Breast epithelium (tissue), 3 donors: ENCODE measurements at regions not wholly inside any gene's neighbourhood (a gene's known extent, or its start where the extent isn't known, plus 50 kb on each side); places are given as distances from the start of the nearest gene placed in this dataset.

ENCODE experiments used
- CTCF ChIP-seq, 3 donors: fragments of 450-650 bp; IDR thresholded peaks; one replicate each; pipeline ENCODE4 v1.5.1; 2016 to 2017; ENCODE audit warnings: antibody characterized with exemption in 3 of 3, mild to moderate bottlenecking in 3 of 3, moderate library complexity in 3 of 3
- POLR2A ChIP-seq: fragments of 450-650 bp; IDR thresholded peaks from one replicate; pipeline ENCODE4 v1.6.1; 2016; ENCODE audit warnings: antibody characterized with exemption, mild to moderate bottlenecking, moderate library complexity
- POLR2AphosphoS5 ChIP-seq, 3 donors: sonication (generic); formaldehyde crosslinking; IDR thresholded peaks; one replicate each; pipeline ENCODE4 v1.6.1; 2017; ENCODE audit warnings: antibody characterized with exemption in 3 of 3

GRCh38 chr5:32851559-32852173 is 140.5 kb downstream of the NPR3 start:
- TF ChIP-seq POLR2A, result no peak
- no peak for TF ChIP-seq POLR2AphosphoS5 (IDR thresholded peaks at IDR 0.05)
- TF ChIP-seq CTCF (IDR thresholded peaks at IDR 0.05), result no peak
